ENCODE measurements at regions not wholly inside any gene's neighbourhood (a gene's known extent, or its start where the extent isn't known, plus 50 kb on each side); places are given as distances from the start of the nearest gene placed in this dataset.

DNA sequence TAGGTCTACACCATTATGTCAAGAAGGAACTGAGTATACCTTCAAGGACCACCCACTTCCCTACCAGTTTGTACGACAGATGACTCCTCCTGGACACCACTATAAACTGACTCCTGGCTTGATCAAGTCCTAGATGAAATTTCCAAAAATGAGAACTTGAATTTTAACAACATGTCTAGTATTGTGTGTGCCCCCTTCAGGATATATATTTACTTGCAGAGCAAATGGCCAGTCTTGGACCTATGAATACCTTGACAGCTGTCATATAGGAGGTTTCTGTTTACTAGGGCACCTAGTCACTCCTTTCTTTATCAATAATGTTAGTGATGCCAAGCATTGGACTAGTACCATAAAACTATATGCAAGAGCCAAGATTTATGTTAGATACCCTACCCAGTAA, 94.1 kb upstream of the TMEM26 start:
- Histone ChIP-seq H3K27ac (ENCODE audit: insufficient read depth, low read depth, low read length) (no peak overlapping the region), H3K4me2 (ENCODE audit: insufficient read depth, low read length) (no peak overlapping the region), H3K4me1 (ENCODE audit: control insufficient read depth, extremely low read depth, insufficient read depth, low read length) (no peaks in the 10 kb centered on the region), H3K4me3 (replicated peaks in 1 of 3; ENCODE audit: insufficient read depth in 1 of 3, low read depth in 1 of 3, low read length in 3 of 3) (no peak overlapping the region), H3K9me1 (replicated peaks; ENCODE audit: control insufficient read depth, extremely low read depth, insufficient read depth, low read length) (no peaks in the 10 kb centered on the region), H4K20me1 (replicated peaks; ENCODE audit: control insufficient read depth, extremely low read depth, insufficient read depth, low read length) (no peaks in the 10 kb centered on the region), H3K79me2 (ENCODE audit: control insufficient read depth, insufficient read depth, low read length) (no peaks in the 10 kb centered on the region), H3K27me3 (ENCODE audit: control insufficient read depth in 2 of 2, insufficient read depth in 2 of 2, low read length in 2 of 2) (no peaks in the 10 kb centered on the region), H3K36me3 (ENCODE audit: control insufficient read depth in 2 of 2, extremely low read depth in 1 of 2, insufficient read depth in 2 of 2, low read length in 2 of 2) (no peaks in the 10 kb centered on the region), H3K9ac (replicated peaks; ENCODE audit: extremely low read depth, insufficient read depth, low read length) (no peak overlapping the region), H3K9me3 (replicated peaks; ENCODE audit: control insufficient read depth, insufficient read depth, low read length) (no peaks in the 10 kb centered on the region), H2AFZ (ENCODE audit: low read depth, low read length) (no peak overlapping the region)
- TF ChIP-seq, protein P1, sequence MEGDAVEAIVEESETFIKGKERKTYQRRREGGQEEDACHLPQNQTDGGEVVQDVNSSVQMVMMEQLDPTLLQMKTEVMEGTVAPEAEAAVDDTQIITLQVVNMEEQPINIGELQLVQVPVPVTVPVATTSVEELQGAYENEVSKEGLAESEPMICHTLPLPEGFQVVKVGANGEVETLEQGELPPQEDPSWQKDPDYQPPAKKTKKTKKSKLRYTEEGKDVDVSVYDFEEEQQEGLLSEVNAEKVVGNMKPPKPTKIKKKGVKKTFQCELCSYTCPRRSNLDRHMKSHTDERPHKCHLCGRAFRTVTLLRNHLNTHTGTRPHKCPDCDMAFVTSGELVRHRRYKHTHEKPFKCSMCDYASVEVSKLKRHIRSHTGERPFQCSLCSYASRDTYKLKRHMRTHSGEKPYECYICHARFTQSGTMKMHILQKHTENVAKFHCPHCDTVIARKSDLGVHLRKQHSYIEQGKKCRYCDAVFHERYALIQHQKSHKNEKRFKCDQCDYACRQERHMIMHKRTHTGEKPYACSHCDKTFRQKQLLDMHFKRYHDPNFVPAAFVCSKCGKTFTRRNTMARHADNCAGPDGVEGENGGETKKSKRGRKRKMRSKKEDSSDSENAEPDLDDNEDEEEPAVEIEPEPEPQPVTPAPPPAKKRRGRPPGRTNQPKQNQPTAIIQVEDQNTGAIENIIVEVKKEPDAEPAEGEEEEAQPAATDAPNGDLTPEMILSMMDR (IDR thresholded peaks at IDR 0.05; ENCODE audit: extremely low read depth in 1 of 2, insufficient read depth in 1 of 2, low read depth in 1 of 2, low read length in 2 of 2), result no peak
- TF ChIP-seq JUN (IDR thresholded peaks at IDR 0.05; ENCODE audit: borderline replicate concordance, insufficient read depth, insufficient read length, low read depth) (no peak), MYC (IDR thresholded peaks at IDR 0.05; ENCODE audit: low read depth, low read length) (no peak), POLR2A (IDR thresholded peaks at IDR 0.05; ENCODE audit: low read depth, low read length) (no peak), POLR2AphosphoS5 (IDR thresholded peaks at IDR 0.05; ENCODE audit: insufficient read depth, low read depth, low read length) (no peak), EZH2 (IDR thresholded peaks at IDR 0.05; ENCODE audit: borderline replicate concordance, low read depth, low read length, severe bottlenecking) (no peak), GATA2 (IDR thresholded peaks at IDR 0.05; ENCODE audit: insufficient read depth, insufficient read length, low read depth, low read length) (no peak), FOS (IDR thresholded peaks at IDR 0.05; ENCODE audit: borderline replicate concordance, insufficient read depth, low read length) (no peak)
- TF ChIP-seq, protein P2, sequence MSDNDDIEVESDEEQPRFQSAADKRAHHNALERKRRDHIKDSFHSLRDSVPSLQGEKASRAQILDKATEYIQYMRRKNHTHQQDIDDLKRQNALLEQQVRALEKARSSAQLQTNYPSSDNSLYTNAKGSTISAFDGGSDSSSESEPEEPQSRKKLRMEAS (IDR thresholded peaks at IDR 0.05; ENCODE audit: insufficient read depth, insufficient read length), result no peak
- DNase-seq (ENCODE audit: low read depth, low spot score) (no peak), FAIRE-seq (no peak)
- no TSS peak for BruUV-seq (replicated peaks)
- dilution Hi-C loops (cut with MboI; ENCODE audit: extremely low pct_ligation_motif_present, low sequenced_read_pairs), result no loop called here
- intact Hi-C loops (cut with micrococcal nuclease), result no loop called here
- CTCF ChIA-PET, result interaction anchor here (1.2 to 1.4 kb wide), 2 partner anchors 194 to 276 kb away, joined by 3 read pairs; no protein-coding TSS in a partner anchor
- POLR2A ChIA-PET, result no interaction called here
